PC-9 (cell line): ENCODE measurements at regions not wholly inside any gene's neighbourhood (a gene's known extent, or its start where the extent isn't known, plus 50 kb on each side); places are given as distances from the start of the nearest gene placed in this dataset.

Source experiments
- BruUV-seq: library from RNA; stranded (reverse); fragments of 400-500 nt; replicated peaks from 2 replicates; lab custom pipeline; 2021; lab: Mats Ljungman, UMichigan
- CTCF ChIA-PET: fragments of 300-600 bp; sonication (Branson Sonifier 250); formaldehyde crosslinking; loops from one replicate; lab custom pipeline; 2022; ENCODE audit warnings: antibody characterized with exemption; lab: Charles Lee
- POLR2A ChIA-PET: fragments of 300-600 bp; sonication (Branson Sonifier 250); formaldehyde crosslinking; loops from one replicate; lab custom pipeline; 2022; ENCODE audit warnings: antibody characterized with exemption; ENCODE audit not compliant: unreplicated experiment; lab: Charles Lee
- DNase-seq, 2 experiments: peaks; one replicate each; pipeline versions ENCODE4 v3.0.0 to v3.0.0-alpha.2; 2015 to 2022; ENCODE audit warnings: mixed read lengths in 1 of 2
- H2AFZ ChIP-seq: fragments of 200-600 bp; sonication (generic); 2 replicates; pipeline ENCODE4 v1.8.1; 2017; ENCODE audit warnings: antibody characterized with exemption
- H3F3A ChIP-seq: fragments of 200-600 bp; sonication (generic); 2 replicates; pipeline ENCODE4 v1.8.1; 2017; ENCODE audit warnings: antibody characterized with exemption, mild to moderate bottlenecking, low read depth; ENCODE audit not compliant: insufficient read depth
- H3K27ac ChIP-seq: fragments of 200-600 bp; sonication (generic); 2 replicates; pipeline ENCODE4 v1.6.1; 2016; ENCODE audit warnings: mixed run types
- H3K27me3 ChIP-seq: fragments of 200-600 bp; sonication (generic); 2 replicates; pipeline ENCODE4 v1.6.1; 2016; ENCODE audit warnings: low read depth, mixed run types; ENCODE audit not compliant: insufficient read depth
- H3K36me3 ChIP-seq: fragments of 200-600 bp; sonication (generic); 2 replicates; pipeline ENCODE4 v1.6.1; 2016; ENCODE audit warnings: low read depth, mixed run types
- H3K4me1 ChIP-seq: fragments of 200-600 bp; sonication (generic); replicated peaks from 2 replicates; pipeline ENCODE4 v1.6.1; 2016; ENCODE audit warnings: mixed run types; ENCODE audit not compliant: insufficient read depth
- H3K4me2 ChIP-seq: fragments of 200-600 bp; sonication (generic); 2 replicates; pipeline ENCODE4 v1.6.1; 2017; ENCODE audit warnings: mixed run types
- H3K4me3 ChIP-seq: fragments of 200-600 bp; sonication (generic); 2 replicates; pipeline ENCODE4 v1.6.1; 2016; ENCODE audit warnings: mixed run types
- H3K79me2 ChIP-seq: fragments of 200-600 bp; sonication (generic); 2 replicates; pipeline ENCODE4 v1.6.1; 2017; ENCODE audit warnings: low read depth, mixed run types
- H3K9me2 ChIP-seq: fragments of 200-600 bp; sonication (generic); 2 replicates; pipeline ENCODE4 v1.8.1; 2017; ENCODE audit warnings: mild to moderate bottlenecking; ENCODE audit not compliant: insufficient read depth
- H3K9me3 ChIP-seq: fragments of 200-600 bp; sonication (generic); 2 replicates; pipeline ENCODE4 v1.8.1; 2016; ENCODE audit warnings: low read depth; ENCODE audit not compliant: insufficient read depth
- H4K20me1 ChIP-seq: fragments of 200-600 bp; sonication (generic); 2 replicates; pipeline ENCODE4 v1.8.1; 2017; ENCODE audit not compliant: insufficient read depth
- EZH2 ChIP-seq: fragments of 200-600 bp; sonication (generic); IDR thresholded peaks from 2 replicates; pipeline ENCODE4 v1.8.0; 2017; ENCODE audit warnings: antibody characterized with exemption, low read depth
- intact Hi-C: fragments of 100-400 bp; cut with micrococcal nuclease; formaldehyde crosslinking; loops from one replicate; pipeline ENCODE4 v1.10.0; 2022; ENCODE audit not compliant: unreplicated experiment
- TF ChIP-seq, protein P1 (sequence below): fragments of 200-600 bp; sonication (generic); conservative IDR thresholded peaks from 2 replicates; pipeline ENCODE4 v1.6.1; 2017; ENCODE audit warnings: mixed run types, antibody characterized with exemption, mild to moderate bottlenecking, moderate library complexity

DNA sequence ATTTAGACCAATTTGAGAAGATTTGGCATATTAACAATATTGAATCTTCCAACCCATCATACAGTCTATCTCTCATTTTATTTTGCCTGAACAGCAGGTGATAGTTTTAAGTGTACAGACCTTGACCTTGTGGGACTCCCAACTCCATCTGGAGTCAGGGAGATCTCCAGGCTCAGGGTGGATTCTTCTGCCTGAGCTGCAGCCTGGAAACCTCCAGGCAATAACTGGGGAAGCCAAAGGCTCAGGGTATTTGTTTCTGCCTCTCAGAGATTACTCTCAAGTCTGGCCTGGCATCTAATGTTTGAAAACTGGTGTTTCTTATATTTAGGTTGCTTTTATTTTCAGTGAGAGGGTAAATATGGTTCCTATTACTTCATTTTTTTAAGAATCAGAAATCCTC, 102.1 kb upstream of the C1QTNF9B start:
- Histone ChIP-seq H3F3A (no peaks in the 10 kb centered on the region), H3K4me3 (no peak overlapping the region), H3K36me3 (no peaks in the 10 kb centered on the region), H3K9me2 (no peaks in the 10 kb centered on the region), H3K9me3 (no peaks in the 10 kb centered on the region), H4K20me1 (no peaks in the 10 kb centered on the region), H3K79me2 (no peaks in the 10 kb centered on the region), H3K27me3 (peaks cover 9% of the 10 kb centered on the region), H3K27ac (no peak overlapping the region), H3K4me2 (no peak overlapping the region), H2AFZ (no peak overlapping the region), H3K4me1 (no peaks in the 10 kb centered on the region)
- DNase-seq, result no peak
- TF ChIP-seq EZH2, result no peak
- BruUV-seq, result no TSS peak
- intact Hi-C loops, result no loop called here
- CTCF ChIA-PET, result no interaction called here
- POLR2A ChIA-PET, result no interaction called here

DNA sequence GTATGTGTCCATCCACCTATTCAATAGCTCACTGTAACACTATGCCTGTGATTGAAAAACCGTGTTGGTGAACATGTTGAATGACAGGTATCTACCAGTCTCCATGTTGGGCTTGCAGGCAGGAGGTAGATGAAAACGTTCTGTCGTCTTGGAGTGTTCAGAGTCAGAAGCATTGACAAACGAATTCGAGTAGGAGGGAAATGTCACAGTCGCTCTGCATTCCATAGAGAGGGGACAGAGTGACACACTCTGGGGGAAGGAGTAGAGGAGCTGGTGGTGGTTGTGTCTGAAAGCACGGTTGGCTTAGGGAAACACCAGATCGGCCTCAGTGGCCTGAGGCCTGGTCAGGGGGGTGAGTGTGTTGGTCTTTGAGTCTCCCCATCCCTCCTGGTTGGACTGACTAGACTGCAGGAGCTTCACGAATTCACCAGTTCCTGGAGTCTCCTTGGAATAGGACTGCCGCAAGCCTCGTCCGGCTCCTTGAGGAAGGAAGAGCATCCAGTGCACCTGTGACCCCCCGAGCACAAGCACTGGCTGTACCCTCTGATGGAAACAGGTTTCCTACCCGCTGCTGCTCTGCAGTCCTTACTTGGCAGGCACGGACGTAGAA, 105.0 kb upstream of the C1QTNF9B start:
- Histone ChIP-seq H3K4me1 (no peaks in the 10 kb centered on the region), H3K9me3 (no peaks in the 10 kb centered on the region), H3K27ac (no peak overlapping the region), H2AFZ (no peak overlapping the region), H3K4me2 (no peak overlapping the region), H3K36me3 (no peaks in the 10 kb centered on the region), H3K27me3 (peaks cover 9% of the 10 kb centered on the region; the same call in 1 of the 2 replicates), H3K79me2 (no peaks in the 10 kb centered on the region), H3K9me2 (no peaks in the 10 kb centered on the region), H3F3A (no peaks in the 10 kb centered on the region), H4K20me1 (no peaks in the 10 kb centered on the region), H3K4me3 (no peak overlapping the region)
- TF ChIP-seq EZH2, result no peak
- TF ChIP-seq, protein P1, sequence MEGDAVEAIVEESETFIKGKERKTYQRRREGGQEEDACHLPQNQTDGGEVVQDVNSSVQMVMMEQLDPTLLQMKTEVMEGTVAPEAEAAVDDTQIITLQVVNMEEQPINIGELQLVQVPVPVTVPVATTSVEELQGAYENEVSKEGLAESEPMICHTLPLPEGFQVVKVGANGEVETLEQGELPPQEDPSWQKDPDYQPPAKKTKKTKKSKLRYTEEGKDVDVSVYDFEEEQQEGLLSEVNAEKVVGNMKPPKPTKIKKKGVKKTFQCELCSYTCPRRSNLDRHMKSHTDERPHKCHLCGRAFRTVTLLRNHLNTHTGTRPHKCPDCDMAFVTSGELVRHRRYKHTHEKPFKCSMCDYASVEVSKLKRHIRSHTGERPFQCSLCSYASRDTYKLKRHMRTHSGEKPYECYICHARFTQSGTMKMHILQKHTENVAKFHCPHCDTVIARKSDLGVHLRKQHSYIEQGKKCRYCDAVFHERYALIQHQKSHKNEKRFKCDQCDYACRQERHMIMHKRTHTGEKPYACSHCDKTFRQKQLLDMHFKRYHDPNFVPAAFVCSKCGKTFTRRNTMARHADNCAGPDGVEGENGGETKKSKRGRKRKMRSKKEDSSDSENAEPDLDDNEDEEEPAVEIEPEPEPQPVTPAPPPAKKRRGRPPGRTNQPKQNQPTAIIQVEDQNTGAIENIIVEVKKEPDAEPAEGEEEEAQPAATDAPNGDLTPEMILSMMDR, result no peak
- CTCF ChIA-PET, result no interaction called here
- POLR2A ChIA-PET, result no interaction called here
- BruUV-seq, result no TSS peak
- intact Hi-C loops, result no loop called here
- DNase-seq, result no peak

DNA sequence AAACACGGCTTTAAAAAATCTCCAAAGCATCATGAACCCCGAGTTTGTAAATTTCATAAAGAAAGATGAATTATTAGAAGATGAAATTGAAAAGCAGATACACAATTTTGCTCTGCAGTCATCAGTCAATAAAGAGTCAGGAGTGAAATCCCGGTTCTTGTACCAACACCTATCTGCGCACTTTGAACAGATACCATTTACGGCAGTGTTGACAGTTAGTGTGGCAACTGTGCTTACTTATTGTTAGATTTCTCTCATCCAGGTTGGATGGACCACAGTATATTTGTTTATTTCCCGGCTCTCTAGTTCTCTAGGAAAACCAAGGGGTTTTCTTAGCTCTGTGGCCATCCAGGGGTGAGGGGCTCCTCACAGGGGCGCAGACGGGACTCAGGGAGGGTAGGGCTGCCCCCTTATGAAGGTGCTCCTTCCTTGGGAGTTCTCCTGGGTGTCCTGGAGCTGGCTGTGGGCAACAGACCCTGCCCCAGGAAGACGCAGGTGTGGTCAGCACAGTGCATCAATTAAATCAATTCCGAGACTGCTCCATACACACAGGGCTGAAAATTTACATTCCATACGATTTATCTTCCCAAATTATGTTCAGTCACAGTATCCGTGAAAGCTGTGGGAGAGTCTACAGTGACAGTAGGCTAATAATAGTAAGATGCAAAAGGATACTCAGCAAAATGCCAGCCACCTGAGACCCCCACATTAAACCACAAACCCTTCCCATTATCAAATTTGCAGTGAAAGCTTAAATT, 107.0 kb upstream of the C1QTNF9B start:
- no peaks in the 10 kb centered on the region for H3K36me3 ChIP-seq
- no peak overlapping the region for H3K4me2 ChIP-seq
- H3K4me3 ChIP-seq, result no peak overlapping the region
- no TSS peak for BruUV-seq
- intact Hi-C loops, result no loop called here
- H3K27me3 ChIP-seq, result peaks cover 9% of the 10 kb centered on the region; the same call in 1 of the 2 replicates
- H3K9me2 ChIP-seq, result no peaks in the 10 kb centered on the region
- H3K27ac ChIP-seq, result no peak overlapping the region
- H3K4me1 ChIP-seq, result peaks cover 16% of the 10 kb centered on the region
- H3K79me2 ChIP-seq, result no peaks in the 10 kb centered on the region
- no peaks in the 10 kb centered on the region for H3F3A ChIP-seq
- no peaks in the 10 kb centered on the region for H4K20me1 ChIP-seq
- CTCF ChIA-PET, result no interaction called here
- DNase-seq, result no peak
- H3K9me3 ChIP-seq, result no peaks in the 10 kb centered on the region
- TF ChIP-seq EZH2, result no peak
- TF ChIP-seq, protein P1, result no peak
- POLR2A ChIA-PET, result no interaction called here
- H2AFZ ChIP-seq, result no peak overlapping the region
